Mesothelial cell of epicardium (in vitro differentiated cells): ENCODE measurements at regions not wholly inside any gene's neighbourhood (a gene's known extent, or its start where the extent isn't known, plus 50 kb on each side); places are given as distances from the start of the nearest gene placed in this dataset.

ENCODE experiments used
- DNase-seq, 2 experiments: peaks; one replicate each; pipeline ENCODE4 v3.0.0; 2021; ENCODE audit warnings: low spot score in 2 of 2; ENCODE audit not compliant: unreplicated experiment in 2 of 2
- H3K27ac Mint-ChIP-seq: 2 replicates; pipeline ENCODE4 v1.8.0; 2021; ENCODE audit warnings: mixed read lengths
- H3K27me3 Mint-ChIP-seq: 2 replicates; pipeline ENCODE4 v1.8.0; 2021; ENCODE audit warnings: low read depth, mixed read lengths
- H3K36me3 Mint-ChIP-seq: 2 replicates; pipeline ENCODE4 v1.8.0; 2021; ENCODE audit warnings: mixed read lengths
- H3K4me1 Mint-ChIP-seq: 2 replicates; pipeline ENCODE4 v1.8.0; 2021; ENCODE audit warnings: mixed read lengths
- H3K4me3 Mint-ChIP-seq: 2 replicates; pipeline ENCODE4 v1.8.0; 2021; ENCODE audit warnings: mild to moderate bottlenecking, moderate library complexity, mixed read lengths
- H3K9me3 Mint-ChIP-seq: 2 replicates; pipeline ENCODE4 v1.8.0; 2021; ENCODE audit warnings: mixed read lengths
- TF ChIP-seq, protein P1 (sequence below): fragments of 200-600 bp; sonication (generic); IDR thresholded peaks from one replicate; pipeline ENCODE4 v1.5.0; 2021; ENCODE audit warnings: antibody characterized with exemption; ENCODE audit not compliant: unreplicated experiment

DNA sequence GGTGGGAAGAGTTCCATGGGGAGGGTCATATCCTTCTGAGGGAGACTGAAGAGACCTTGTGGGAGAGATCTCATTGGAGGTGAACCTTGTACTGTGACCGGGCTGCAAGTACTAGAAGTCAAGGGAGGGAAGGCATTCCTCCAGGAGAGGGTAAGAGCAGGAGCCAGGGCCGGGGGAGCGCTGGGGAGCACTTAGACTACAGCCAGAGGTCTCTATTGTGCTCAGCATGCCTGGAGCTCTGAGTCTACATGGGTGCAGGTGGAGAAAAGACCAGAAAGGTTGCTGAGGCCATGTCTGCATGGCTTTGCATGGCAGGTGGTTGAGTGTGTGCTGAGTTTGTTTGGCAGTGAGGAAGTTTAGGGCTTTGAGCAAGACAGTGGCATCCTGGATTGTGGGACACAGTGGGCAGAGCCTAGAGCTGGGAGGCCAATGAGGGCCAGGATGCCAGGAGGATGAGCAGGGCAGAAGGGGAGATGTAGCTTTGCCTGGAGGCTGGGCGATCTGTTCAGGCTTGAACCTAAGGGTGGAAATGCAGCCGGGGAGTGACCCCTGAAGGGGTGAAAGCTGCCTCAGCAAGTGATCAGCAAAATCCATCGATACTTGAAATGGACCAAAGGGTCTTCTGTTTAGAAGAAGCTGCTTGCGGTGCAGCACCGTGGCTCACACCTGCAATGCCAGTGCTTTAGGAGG is 317.4 kb upstream of the TNRC6C start:
- peaks cover 65% of the 10 kb centered on the region for H3K27me3 Mint-ChIP-seq

DNA sequence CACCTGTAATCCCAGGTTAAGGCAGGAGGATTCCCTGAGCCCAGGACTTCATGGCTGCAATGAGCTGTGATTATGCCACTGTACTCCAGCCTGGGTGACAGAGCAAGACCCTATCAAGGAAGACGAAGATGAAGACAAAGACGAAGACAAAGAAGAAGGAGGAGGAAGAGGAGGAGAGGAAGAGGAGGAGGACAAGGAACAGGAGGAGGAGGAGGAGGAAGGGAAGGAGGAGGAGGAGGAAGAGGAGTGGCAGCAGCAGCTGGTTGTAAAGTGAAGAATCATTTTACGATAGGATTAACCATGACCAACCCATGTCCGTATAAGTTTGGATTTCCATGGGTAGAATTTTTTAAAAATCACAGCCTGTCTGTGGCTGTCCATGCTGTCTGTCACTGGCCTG is 316.8 kb upstream of the TNRC6C start:
- no peaks in the 10 kb centered on the region for H3K36me3 Mint-ChIP-seq
- TF ChIP-seq, protein P1, sequence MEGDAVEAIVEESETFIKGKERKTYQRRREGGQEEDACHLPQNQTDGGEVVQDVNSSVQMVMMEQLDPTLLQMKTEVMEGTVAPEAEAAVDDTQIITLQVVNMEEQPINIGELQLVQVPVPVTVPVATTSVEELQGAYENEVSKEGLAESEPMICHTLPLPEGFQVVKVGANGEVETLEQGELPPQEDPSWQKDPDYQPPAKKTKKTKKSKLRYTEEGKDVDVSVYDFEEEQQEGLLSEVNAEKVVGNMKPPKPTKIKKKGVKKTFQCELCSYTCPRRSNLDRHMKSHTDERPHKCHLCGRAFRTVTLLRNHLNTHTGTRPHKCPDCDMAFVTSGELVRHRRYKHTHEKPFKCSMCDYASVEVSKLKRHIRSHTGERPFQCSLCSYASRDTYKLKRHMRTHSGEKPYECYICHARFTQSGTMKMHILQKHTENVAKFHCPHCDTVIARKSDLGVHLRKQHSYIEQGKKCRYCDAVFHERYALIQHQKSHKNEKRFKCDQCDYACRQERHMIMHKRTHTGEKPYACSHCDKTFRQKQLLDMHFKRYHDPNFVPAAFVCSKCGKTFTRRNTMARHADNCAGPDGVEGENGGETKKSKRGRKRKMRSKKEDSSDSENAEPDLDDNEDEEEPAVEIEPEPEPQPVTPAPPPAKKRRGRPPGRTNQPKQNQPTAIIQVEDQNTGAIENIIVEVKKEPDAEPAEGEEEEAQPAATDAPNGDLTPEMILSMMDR = no peak
- peaks cover 6% of the 10 kb centered on the region for H3K4me1 Mint-ChIP-seq
- H3K9me3 Mint-ChIP-seq = no peaks in the 10 kb centered on the region
- no peak overlapping the region for H3K4me3 Mint-ChIP-seq
- H3K27ac Mint-ChIP-seq = no peak overlapping the region
- DNase-seq = no peak
- peaks cover 66% of the 10 kb centered on the region for H3K27me3 Mint-ChIP-seq

More for the DNA sequence above, 317.4 kb upstream of the TNRC6C start:
- Mint-ChIP-seq H3K4me1 (peaks cover 6% of the 10 kb centered on the region), H3K27ac (no peak overlapping the region), H3K4me3 (no peak overlapping the region), H3K36me3 (no peaks in the 10 kb centered on the region), H3K9me3 (no peaks in the 10 kb centered on the region)
- TF ChIP-seq, protein P1 = no peak
- no peak for DNase-seq

DNA sequence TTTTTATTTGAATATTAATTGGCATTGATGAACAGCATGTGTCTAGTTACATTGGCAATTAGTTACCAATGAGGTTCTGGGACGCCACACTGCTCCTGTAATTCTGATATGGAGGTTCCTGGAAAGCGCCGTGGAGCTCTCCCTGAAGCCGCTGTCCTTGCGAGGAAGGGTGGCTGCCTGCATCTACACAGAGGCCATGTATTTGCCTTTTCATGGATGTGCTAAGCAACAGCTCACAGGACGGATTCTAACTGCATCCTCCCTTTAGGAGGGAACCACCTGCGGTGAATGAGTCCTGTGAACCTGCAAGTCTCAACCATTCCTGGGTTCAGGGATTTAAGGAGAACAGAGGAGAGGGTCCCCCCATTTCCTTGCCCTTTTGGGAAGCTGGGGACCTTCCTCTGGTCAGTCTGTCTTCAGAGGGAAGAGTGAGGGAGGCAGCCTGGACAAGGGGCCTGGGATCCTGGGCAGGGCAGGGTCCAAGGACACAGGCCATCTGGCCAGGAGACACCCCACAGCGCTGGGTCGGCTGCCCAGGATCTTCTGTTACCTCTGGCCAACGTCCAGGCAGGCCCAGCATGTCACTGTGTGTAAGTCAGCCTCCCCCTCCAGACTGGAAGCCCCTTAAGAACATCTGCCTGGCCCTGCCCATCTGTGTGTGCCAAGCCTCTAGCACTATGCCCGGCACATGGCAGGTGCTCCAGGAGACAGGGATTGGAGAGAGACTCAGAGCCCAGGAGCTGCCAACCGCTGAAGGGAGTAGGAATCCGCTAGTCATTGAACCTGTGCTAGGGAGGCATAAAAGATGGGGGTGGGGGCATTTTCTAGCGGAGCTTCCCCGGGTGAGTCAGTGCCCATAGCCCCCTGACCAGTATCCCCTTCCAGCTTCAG is 314.1 kb upstream of the TNRC6C start:
- DNase-seq = no peak
- TF ChIP-seq, protein P1 = no peak
- H3K27ac Mint-ChIP-seq = no peak overlapping the region
- peaks cover 49% of the 10 kb centered on the region for H3K27me3 Mint-ChIP-seq
- peaks cover 13% of the 10 kb centered on the region for H3K9me3 Mint-ChIP-seq
- H3K4me1 Mint-ChIP-seq = no peaks in the 10 kb centered on the region
- H3K4me3 Mint-ChIP-seq = no peak overlapping the region
- peaks cover 3% of the 10 kb centered on the region for H3K36me3 Mint-ChIP-seq

DNA sequence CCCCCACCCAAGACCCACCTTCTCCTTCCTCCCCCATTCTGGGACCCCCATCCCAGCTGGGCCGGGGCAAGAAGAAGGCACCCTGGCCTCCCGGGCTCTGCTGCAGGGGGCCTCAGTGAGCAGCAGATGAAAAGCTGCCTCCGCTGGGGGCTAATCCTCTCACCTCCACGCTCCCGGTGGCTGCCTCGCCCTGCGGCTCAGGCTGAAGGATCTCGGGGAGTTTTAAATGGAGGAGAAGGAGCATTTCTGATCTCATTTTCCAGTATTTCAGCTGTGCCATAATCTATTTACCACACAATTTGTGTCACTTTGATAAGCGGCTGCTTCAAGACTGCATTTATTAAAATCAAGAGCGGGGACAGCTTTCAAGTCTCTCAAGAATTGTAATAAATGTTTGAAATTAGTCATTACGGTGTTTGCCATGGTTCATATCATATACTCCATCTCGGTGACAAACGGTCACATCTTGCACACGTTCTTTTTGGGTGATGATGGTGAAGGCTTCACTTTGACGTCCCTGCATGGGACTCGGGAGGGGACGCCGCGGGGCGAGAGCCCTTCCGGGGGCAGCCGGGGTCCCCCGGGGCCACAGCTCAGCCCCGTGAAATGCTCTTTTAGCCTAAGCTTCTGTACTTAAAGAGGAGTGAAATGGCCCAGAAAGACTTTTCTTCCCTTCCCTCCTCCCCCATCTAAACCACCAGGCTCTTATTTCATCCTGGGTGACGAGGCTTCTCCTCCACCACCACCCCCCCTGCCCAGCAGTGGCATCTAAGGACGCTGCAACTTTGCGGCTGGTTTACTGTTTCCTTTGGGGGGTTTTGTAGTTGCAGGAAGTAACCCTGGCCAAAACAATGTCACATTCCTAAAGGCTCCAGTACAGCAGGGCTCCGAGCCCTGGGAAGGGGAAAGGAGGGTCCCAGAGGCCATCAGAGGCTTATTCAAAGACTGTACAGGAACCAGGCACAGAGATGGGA is 313.1 kb upstream of the TNRC6C start:
- H3K4me1 Mint-ChIP-seq = no peaks in the 10 kb centered on the region
- peaks cover 3% of the 10 kb centered on the region for H3K36me3 Mint-ChIP-seq
- peaks cover 20% of the 10 kb centered on the region for H3K9me3 Mint-ChIP-seq
- DNase-seq = no peak
- no peak overlapping the region for H3K4me3 Mint-ChIP-seq
- TF ChIP-seq, protein P1 = no peak
- H3K27me3 Mint-ChIP-seq = peaks cover 41% of the 10 kb centered on the region
- no peak overlapping the region for H3K27ac Mint-ChIP-seq

DNA sequence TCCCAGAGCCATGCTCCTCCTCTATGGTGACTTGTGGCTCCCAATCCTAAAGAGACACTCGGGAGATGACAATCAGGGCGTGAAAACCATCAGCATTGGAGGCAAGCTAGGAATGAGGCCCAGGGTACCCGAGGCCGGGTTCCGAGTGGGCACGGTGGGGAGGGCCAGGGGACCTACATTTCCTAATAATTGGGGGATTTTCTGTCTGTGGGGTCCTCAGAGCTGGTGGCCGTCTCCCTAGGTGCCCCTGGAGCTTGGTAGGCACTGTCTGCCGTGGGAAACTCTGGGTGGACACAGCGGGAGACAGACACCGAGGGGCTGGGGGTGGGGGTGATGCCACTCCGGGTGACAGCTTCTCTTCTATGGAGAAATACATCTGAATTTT is 312.5 kb upstream of the TNRC6C start:
- Mint-ChIP-seq H3K36me3 (peaks cover 3% of the 10 kb centered on the region), H3K9me3 (peaks cover 27% of the 10 kb centered on the region), H3K4me3 (no peak overlapping the region), H3K4me1 (no peaks in the 10 kb centered on the region), H3K27ac (no peak overlapping the region), H3K27me3 (peaks cover 34% of the 10 kb centered on the region)
- TF ChIP-seq, protein P1 = no peak
- DNase-seq = no peak
